ENCODE measurements at regions not wholly inside any gene's neighbourhood (a gene's known extent, or its start where the extent isn't known, plus 50 kb on each side); places are given as distances from the start of the nearest gene placed in this dataset.

- Histone ChIP-seq H4K91ac (ENCODE audit: insufficient read depth, low read depth, low read length) (no peak overlapping the region), H2BK20ac (ENCODE audit: low read depth, low read length) (no peak overlapping the region), H4K8ac (ENCODE audit: low read depth in 2 of 2, low read length in 2 of 2) (no peak overlapping the region), H3K79me1 (ENCODE audit: low read depth in 1 of 2, low read length in 2 of 2) (no peaks in the 10 kb centered on the region), H2AFZ (replicated peaks; ENCODE audit: low read length, poor library complexity) (no peak overlapping the region), H3K9me1 (ENCODE audit: insufficient read depth, low read length) (no peaks in the 10 kb centered on the region), H2BK5ac (ENCODE audit: low read depth, low read length, poor library complexity, severe bottlenecking) (no peak overlapping the region), H3K14ac (replicated peaks; ENCODE audit: low read depth, low read length) (no peak overlapping the region), H4K20me1 (ENCODE audit: insufficient read depth, low read length) (no peaks in the 10 kb centered on the region), H3K36me3 (ENCODE audit: control insufficient read depth, insufficient read depth, low read length) (no peaks in the 10 kb centered on the region), H3K4me3 (ENCODE audit: insufficient read depth, low read depth, low read length) (no peak overlapping the region), H2BK15ac (ENCODE audit: low read depth, low read length) (no peak overlapping the region), H3K4me2 (ENCODE audit: low read depth, low read length) (no peak overlapping the region), H3K27me3 (ENCODE audit: control insufficient read depth, insufficient read depth, low read length) (no peaks in the 10 kb centered on the region), H3K27ac (ENCODE audit: insufficient read depth, low read length) (no peak overlapping the region), H3K4me1 (ENCODE audit: control insufficient read depth, insufficient read depth, low read length) (no peaks in the 10 kb centered on the region), H3K23ac (ENCODE audit: low read depth, low read length) (no peak overlapping the region), H3K18ac (ENCODE audit: low read depth, low read length) (no peak overlapping the region), H2AK9ac (replicated peaks; ENCODE audit: low read depth, low read length, poor library complexity) (no peak overlapping the region), H3K9me3 (ENCODE audit: control insufficient read depth, insufficient read depth, low read length) (peaks cover 25% of the 10 kb centered on the region), H3K9ac (ENCODE audit: low read depth, low read length) (no peak overlapping the region), H2AK5ac (ENCODE audit: low read depth, low read length) (no peak overlapping the region), H4K5ac (ENCODE audit: low read depth, low read length) (no peak overlapping the region), H3K56ac (ENCODE audit: extremely low read depth, insufficient read depth, low read length) (no peak overlapping the region), H3K4ac (ENCODE audit: low read depth, low read length) (no peak overlapping the region), H2BK120ac (ENCODE audit: low read depth, low read length) (no peak overlapping the region)
- ChIA-PET POLR2A (ENCODE audit: unreplicated experiment) (no interaction called here), CTCF (no interaction called here)
- WGBS, 2 experiments (ENCODE audit: extremely low coverage in 2 of 2, insufficient read length in 1 of 2), result no CpG with 5 or more reads among the region's 10 CpGs
- ATAC-seq (ENCODE audit: low read depth) (no peak), DNase-seq (no peak)
- dilution Hi-C loops (cut with HindIII; ENCODE audit: low sequenced_read_pairs, unreplicated experiment) (no loop called here), intact Hi-C loops (cut with micrococcal nuclease) (no loop called here), in situ Hi-C loops (cut with MboI; ENCODE audit: low sequenced_read_pairs) (no loop called here)
- no peak for TF ChIP-seq USF2 (IDR thresholded peaks at IDR 0.05; ENCODE audit: low read depth, low read length)
- TF ChIP-seq MXI1 (IDR thresholded peaks at IDR 0.05; ENCODE audit: borderline replicate concordance, low read depth, low read length), result no peak
- no peak for TF ChIP-seq RAD21 (IDR thresholded peaks at IDR 0.05; ENCODE audit: low read length)
- TF ChIP-seq MAFK (IDR thresholded peaks at IDR 0.05; ENCODE audit: low read depth, low read length), result no peak
- no peak for TF ChIP-seq RFX5 (IDR thresholded peaks at IDR 0.05; ENCODE audit: low read depth, low read length)
- TF ChIP-seq RCOR1 (IDR thresholded peaks at IDR 0.05; ENCODE audit: insufficient replicate concordance, low read length), result no peak
- no peak for TF ChIP-seq CHD1 (IDR thresholded peaks at IDR 0.05; ENCODE audit: low read depth, low read length)
- TF ChIP-seq NFE2L2 (IDR thresholded peaks at IDR 0.05; ENCODE audit: low read depth, low read length), result no peak
- TF ChIP-seq POLR2A (IDR thresholded peaks at IDR 0.05; ENCODE audit: low read depth, low read length), result no peak
- BruUV-seq (replicated peaks), result no TSS peak
Measured at GRCh38 chr10:131041031-131041430, 270.5 kb downstream of the TCERG1L start.
